Type B pancreatic cell (in vitro differentiated cells): ENCODE measurements at regions not wholly inside any gene's neighbourhood (a gene's known extent, or its start where the extent isn't known, plus 50 kb on each side); places are given as distances from the start of the nearest gene placed in this dataset.

Experiments
- DNase-seq: peaks from one replicate; pipeline ENCODE4 v3.0.0; 2021; ENCODE audit warnings: mixed read lengths; ENCODE audit not compliant: unreplicated experiment; ENCODE audit errors: extremely low spot score
- H3K27ac Mint-ChIP-seq: 2 replicates; pipeline ENCODE4 v1.8.0; 2021; ENCODE audit warnings: mild to moderate bottlenecking, mixed read lengths
- H3K27me3 Mint-ChIP-seq: 2 replicates; pipeline ENCODE4 v1.8.0; 2021; ENCODE audit warnings: mixed read lengths
- H3K36me3 Mint-ChIP-seq: 2 replicates; pipeline ENCODE4 v1.8.0; 2021; ENCODE audit warnings: mixed read lengths
- H3K4me1 Mint-ChIP-seq: one replicate; pipeline ENCODE4 v1.8.0; 2021; ENCODE audit warnings: mixed read lengths; ENCODE audit not compliant: unreplicated experiment
- H3K4me3 Mint-ChIP-seq: 2 replicates; pipeline ENCODE4 v1.8.0; 2021; ENCODE audit warnings: mild to moderate bottlenecking, mixed read lengths
- H3K9me3 Mint-ChIP-seq: 2 replicates; pipeline ENCODE4 v1.8.0; 2021; ENCODE audit warnings: mixed read lengths
- CTCF ChIP-seq: fragments of 200-600 bp; sonication (generic); conservative IDR thresholded peaks from 2 replicates; pipeline ENCODE4 v1.5.0; 2021; ENCODE audit warnings: antibody characterized with exemption, mild to moderate bottlenecking

- no peak overlapping the region for H3K27ac Mint-ChIP-seq
- peaks cover 12% of the 10 kb centered on the region for H3K27me3 Mint-ChIP-seq
- no peak for TF ChIP-seq CTCF
- H3K36me3 Mint-ChIP-seq, result no peaks in the 10 kb centered on the region
- no peaks in the 10 kb centered on the region for H3K4me1 Mint-ChIP-seq
- H3K4me3 Mint-ChIP-seq, result no peak overlapping the region
- no peak for DNase-seq
- H3K9me3 Mint-ChIP-seq, result no peaks in the 10 kb centered on the region
These were observed 274.0 kb downstream of the VRK1 start for GRCh38 chr14:97071177-97071576.

GRCh38 chr14:97073622-97074021, 276.4 kb downstream of the VRK1 start:
- H3K4me1 Mint-ChIP-seq, result peaks cover 6% of the 10 kb centered on the region
- H3K9me3 Mint-ChIP-seq, result no peaks in the 10 kb centered on the region
- no peak for TF ChIP-seq CTCF
- no peak overlapping the region for H3K4me3 Mint-ChIP-seq
- no peaks in the 10 kb centered on the region for H3K36me3 Mint-ChIP-seq
- peaks cover 4% of the 10 kb centered on the region for H3K27me3 Mint-ChIP-seq
- no peak overlapping the region for H3K27ac Mint-ChIP-seq
- no peak for DNase-seq

- Mint-ChIP-seq H3K9me3 (no peaks in the 10 kb centered on the region), H3K4me3 (no peak overlapping the region), H3K27me3 (peaks cover 4% of the 10 kb centered on the region), H3K27ac (no peak overlapping the region), H3K4me1 (peaks cover 6% of the 10 kb centered on the region), H3K36me3 (no peaks in the 10 kb centered on the region)
- no peak for TF ChIP-seq CTCF
- no peak for DNase-seq
These were observed 277.3 kb downstream of the VRK1 start for GRCh38 chr14:97074456-97074855.

- DNase-seq, result no peak
- no peak for TF ChIP-seq CTCF
- no peak overlapping the region for H3K27ac Mint-ChIP-seq
- H3K9me3 Mint-ChIP-seq, result no peaks in the 10 kb centered on the region
- peaks cover 6% of the 10 kb centered on the region for H3K4me1 Mint-ChIP-seq
- H3K36me3 Mint-ChIP-seq, result no peaks in the 10 kb centered on the region
- H3K27me3 Mint-ChIP-seq, result peaks cover 4% of the 10 kb centered on the region
- no peak overlapping the region for H3K4me3 Mint-ChIP-seq
These were observed 277.7 kb downstream of the VRK1 start for GRCh38 chr14:97074856-97075255.

GRCh38 chr14:97077253-97077653, 280.1 kb downstream of the VRK1 start:
- DNase-seq, result no peak
- no peak for TF ChIP-seq CTCF
- H3K27ac Mint-ChIP-seq, result no peak overlapping the region
- H3K36me3 Mint-ChIP-seq, result no peaks in the 10 kb centered on the region
- peaks cover 4% of the 10 kb centered on the region for H3K27me3 Mint-ChIP-seq
- H3K9me3 Mint-ChIP-seq, result no peaks in the 10 kb centered on the region
- H3K4me3 Mint-ChIP-seq, result no peak overlapping the region
- H3K4me1 Mint-ChIP-seq, result peaks cover 6% of the 10 kb centered on the region

- no peak for TF ChIP-seq CTCF
- Mint-ChIP-seq H3K9me3 (no peaks in the 10 kb centered on the region), H3K27me3 (peaks cover 4% of the 10 kb centered on the region), H3K27ac (no peak overlapping the region), H3K36me3 (no peaks in the 10 kb centered on the region), H3K4me3 (no peak overlapping the region), H3K4me1 (peaks cover 6% of the 10 kb centered on the region)
- no peak for DNase-seq
These were observed 280.5 kb downstream of the VRK1 start for GRCh38 chr14:97077687-97078086.
